Calu3 (cell line): ENCODE measurements at regions not wholly inside any gene's neighbourhood (a gene's known extent, or its start where the extent isn't known, plus 50 kb on each side); places are given as distances from the start of the nearest gene placed in this dataset.

Experiments used
- BruUV-seq: library from RNA; stranded (reverse); fragments of 400-500 nt; replicated peaks from 2 replicates; lab custom pipeline; 2021; lab: Mats Ljungman, UMichigan
- CTCF ChIA-PET: fragments of 300-600 bp; sonication (Branson Sonifier 250); formaldehyde crosslinking; loops from one replicate; lab custom pipeline; 2022; ENCODE audit warnings: antibody characterized with exemption; lab: Charles Lee
- DNase-seq: peaks from one replicate; pipeline ENCODE4 v3.0.0; 2022
- H3K27ac Mint-ChIP-seq: one replicate; pipeline ENCODE4 v1.8.0; 2022; ENCODE audit warnings: mixed read lengths; ENCODE audit not compliant: unreplicated experiment
- H3K27me3 Mint-ChIP-seq: one replicate; pipeline ENCODE4 v1.8.0; 2022; ENCODE audit warnings: mixed read lengths; ENCODE audit not compliant: unreplicated experiment
- H3K36me3 Mint-ChIP-seq: one replicate; pipeline ENCODE4 v1.8.0; 2022; ENCODE audit warnings: mild to moderate bottlenecking, moderate library complexity, mixed read lengths; ENCODE audit not compliant: insufficient read depth, unreplicated experiment
- H3K4me1 Mint-ChIP-seq: one replicate; pipeline ENCODE4 v1.8.0; 2022; ENCODE audit warnings: mild to moderate bottlenecking, low read depth, mixed read lengths; ENCODE audit not compliant: unreplicated experiment
- H3K4me3 Mint-ChIP-seq: one replicate; pipeline ENCODE4 v1.8.0; 2022; ENCODE audit warnings: mild to moderate bottlenecking, low read depth, moderate library complexity, mixed read lengths; ENCODE audit not compliant: unreplicated experiment
- H3K9me3 Mint-ChIP-seq: one replicate; pipeline ENCODE4 v1.8.0; 2022; ENCODE audit warnings: low read depth, mixed read lengths; ENCODE audit not compliant: unreplicated experiment
- CTCF ChIP-seq: fragments of 200-600 bp; IDR thresholded peaks from one replicate; pipeline ENCODE4 v1.8.0; 2022; ENCODE audit warnings: antibody characterized with exemption; ENCODE audit not compliant: unreplicated experiment
- intact Hi-C: fragments of 100-400 bp; cut with micrococcal nuclease; formaldehyde crosslinking; loops from one replicate; pipeline ENCODE4 v1.10.0; 2022; ENCODE audit not compliant: unreplicated experiment

GRCh38 chr2:198697794-198698193 is 759.9 kb downstream of the SATB2 start:
- no peaks in the 10 kb centered on the region for H3K9me3 Mint-ChIP-seq
- no peak for TF ChIP-seq CTCF
- no TSS peak for BruUV-seq

GRCh38 chr2:198697218-198697617 is 760.5 kb downstream of the SATB2 start:
- no TSS peak for BruUV-seq

More at GRCh38 chr2:198697794-198698193, 759.9 kb downstream of the SATB2 start:
- intact Hi-C loops: no loop called here
- Mint-ChIP-seq H3K4me3 (no peak overlapping the region), H3K4me1 (peaks cover 12% of the 10 kb centered on the region), H3K27ac (no peak overlapping the region), H3K27me3 (no peaks in the 10 kb centered on the region), H3K36me3 (no peaks in the 10 kb centered on the region)
- CTCF ChIA-PET: interaction anchor here (0.8 kb wide), 1 partner anchor 336 kb away, joined by 3 read pairs; no protein-coding TSS in a partner anchor
- no peak for DNase-seq

GRCh38 chr2:198695879-198696278 is 761.9 kb downstream of the SATB2 start:
- CTCF ChIA-PET: no interaction called here
- Mint-ChIP-seq H3K36me3 (no peaks in the 10 kb centered on the region), H3K9me3 (no peaks in the 10 kb centered on the region), H3K27me3 (no peaks in the 10 kb centered on the region), H3K4me1 (peaks cover 12% of the 10 kb centered on the region), H3K4me3 (no peak overlapping the region), H3K27ac (no peak overlapping the region)
- no TSS peak for BruUV-seq
- no peak for TF ChIP-seq CTCF
- DNase-seq: no peak
- intact Hi-C loops: no loop called here

More at GRCh38 chr2:198697218-198697617, 760.5 kb downstream of the SATB2 start:
- Mint-ChIP-seq H3K27ac (no peak overlapping the region), H3K4me3 (no peak overlapping the region), H3K27me3 (no peaks in the 10 kb centered on the region), H3K9me3 (no peaks in the 10 kb centered on the region), H3K36me3 (no peaks in the 10 kb centered on the region), H3K4me1 (peaks cover 12% of the 10 kb centered on the region)
- DNase-seq: no peak
- CTCF ChIA-PET: interaction anchor here (0.6 kb wide), 1 partner anchor 76 kb away, joined by 4 read pairs; no protein-coding TSS in a partner anchor
- TF ChIP-seq CTCF: no peak
- intact Hi-C loops: no loop called here

GRCh38 chr2:198692907-198693510 is 764.7 kb downstream of the SATB2 start:
- H3K27ac Mint-ChIP-seq: no peak overlapping the region
- peaks cover 11% of the 10 kb centered on the region for H3K4me1 Mint-ChIP-seq
- no peaks in the 10 kb centered on the region for H3K36me3 Mint-ChIP-seq
- H3K4me3 Mint-ChIP-seq: no peak overlapping the region
- H3K27me3 Mint-ChIP-seq: no peaks in the 10 kb centered on the region
- intact Hi-C loops: no loop called here
- CTCF ChIA-PET: no interaction called here
- BruUV-seq: no TSS peak
- TF ChIP-seq CTCF: no peak
- DNase-seq: no peak
- H3K9me3 Mint-ChIP-seq: no peaks in the 10 kb centered on the region
